ENCODE measurements at regions not wholly inside any gene's neighbourhood (a gene's known extent, or its start where the extent isn't known, plus 50 kb on each side); places are given as distances from the start of the nearest gene placed in this dataset.

DNA sequence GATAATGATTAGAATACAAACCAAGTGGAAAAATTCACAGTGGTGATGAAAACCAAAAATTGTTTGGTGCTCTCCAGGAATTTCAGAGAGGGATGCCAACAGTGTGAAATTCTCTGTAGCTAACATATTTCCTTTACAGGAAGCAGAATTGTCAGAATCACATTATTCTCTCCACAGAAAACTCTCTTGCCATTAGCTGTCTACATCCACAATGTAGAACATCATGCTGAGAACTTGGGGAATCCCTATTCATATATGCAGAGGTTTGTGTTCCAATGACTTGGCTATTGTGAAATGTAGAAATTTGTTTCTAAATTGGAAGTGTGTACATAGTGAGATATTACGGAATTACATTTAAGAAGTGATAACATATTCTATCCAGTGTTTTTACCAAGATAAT is 142.0 kb downstream of the PCDH7 start:
- H3K27ac ChIP-seq (ENCODE audit: low read depth, low read length), result no peak overlapping the region
- no peaks in the 10 kb centered on the region for H3K36me3 ChIP-seq (ENCODE audit: control insufficient read depth in 2 of 4, insufficient read depth in 4 of 4, low read length in 3 of 4)
- H3K79me2 ChIP-seq (ENCODE audit: control insufficient read depth in 1 of 2, insufficient read depth in 2 of 2, low read length in 2 of 2), result no peaks in the 10 kb centered on the region
- H2BK15ac ChIP-seq (ENCODE audit: low read length), result no peak overlapping the region
- H3K79me1 ChIP-seq (ENCODE audit: low read depth, low read length), result no peaks in the 10 kb centered on the region
- no peaks in the 10 kb centered on the region; the same call in 1 of the 2 replicates for H3K23me2 ChIP-seq (ENCODE audit: low read depth, low read length)
- no peak overlapping the region for H3K23ac ChIP-seq (ENCODE audit: insufficient read length)
- no peak for FAIRE-seq
- no peaks in the 10 kb centered on the region for H3K27me3 ChIP-seq (replicated peaks in 1 of 4; ENCODE audit: control insufficient read depth in 3 of 4, extremely low read depth in 1 of 4, insufficient read depth in 3 of 4, low read length in 3 of 4)
- no peak for DNase-seq (ENCODE audit: low read depth in 1 of 2, low spot score in 2 of 2)
- H2BK5ac ChIP-seq (ENCODE audit: low read depth, low read length), result no peak overlapping the region
- H2AK5ac ChIP-seq (ENCODE audit: low read depth, low read length), result no peak overlapping the region
- no peak overlapping the region for H2AFZ ChIP-seq (ENCODE audit: low read length)
- H3K18ac ChIP-seq (ENCODE audit: extremely low read depth, low read length), result no peak overlapping the region
- H3K4me3 ChIP-seq (ENCODE audit: extremely low read depth in 1 of 4, insufficient read depth in 2 of 4, low read depth in 3 of 4, low read length in 4 of 4), result no peak overlapping the region
- TF ChIP-seq HDAC6 (IDR thresholded peaks at IDR 0.05; ENCODE audit: low read depth, low read length) (no peak), RBBP5 (IDR thresholded peaks at IDR 0.05; ENCODE audit: borderline replicate concordance, low read depth, low read length) (no peak), SRF (IDR thresholded peaks at IDR 0.05; ENCODE audit: low read depth, low read length) (no peak), SP1 (IDR thresholded peaks at IDR 0.05; ENCODE audit: low read depth, low read length) (no peak), SIX5 (IDR thresholded peaks at IDR 0.05; ENCODE audit: low read depth, low read length) (no peak), KDM4A (IDR thresholded peaks at IDR 0.05; ENCODE audit: low read depth, low read length, severe bottlenecking) (no peak), EP300 (IDR thresholded peaks at IDR 0.05; ENCODE audit: borderline replicate concordance in 1 of 2, low read depth in 2 of 2, low read length in 2 of 2) (no peak), PHF8 (conservative IDR thresholded peaks at IDR 0.05; ENCODE audit: low read depth, low read length) (no peak), RXRA (IDR thresholded peaks at IDR 0.05; ENCODE audit: insufficient read depth, low read depth, low read length) (no peak), E2F6 (IDR thresholded peaks at IDR 0.05) (no peak), EGR1 (IDR thresholded peaks at IDR 0.05; ENCODE audit: borderline replicate concordance, low read depth, low read length) (no peak), HDAC2 (IDR thresholded peaks at IDR 0.05; ENCODE audit: borderline replicate concordance in 1 of 2, low read depth in 2 of 2, low read length in 2 of 2) (no peak)
- no peak overlapping the region for H3K56ac ChIP-seq (replicated peaks; ENCODE audit: insufficient read length, low read depth, low read length)
- H2BK120ac ChIP-seq (replicated peaks; ENCODE audit: low read depth, low read length), result no peak overlapping the region
- H4K8ac ChIP-seq (ENCODE audit: extremely low read depth, insufficient read depth, low read length), result no peak overlapping the region
- no peak overlapping the region for H3K4me2 ChIP-seq (ENCODE audit: insufficient read depth in 1 of 2, low read depth in 2 of 2, low read length in 2 of 2)
- no peak overlapping the region for H4K5ac ChIP-seq (ENCODE audit: insufficient read length, low read depth, low read length)
- H4K91ac ChIP-seq (replicated peaks; ENCODE audit: insufficient read length, low read length), result no peak overlapping the region
- H3K14ac ChIP-seq (ENCODE audit: insufficient read length), result no peak overlapping the region
- no peaks in the 10 kb centered on the region for H4K20me1 ChIP-seq (replicated peaks in 1 of 2; ENCODE audit: control insufficient read depth in 1 of 2, insufficient read depth in 2 of 2, low read length in 2 of 2)
- no peak overlapping the region for H3K9ac ChIP-seq (replicated peaks in 1 of 4; ENCODE audit: extremely low read depth in 1 of 4, low read depth in 3 of 4, low read length in 3 of 4)
- no peak overlapping the region for H2BK20ac ChIP-seq (ENCODE audit: low read length)
- CTCF ChIA-PET (ENCODE audit: partially characterized antibody), result no interaction called here
- 91% methylated on average over 1 of the region's 1 CpG; no CpG with 5 or more reads in 1 of the 2 experiments for WGBS, 2 experiments (ENCODE audit: extremely low coverage in 1 of 2, insufficient coverage in 1 of 2, insufficient read length in 1 of 2, insufficient replicate concordance in 2 of 2, low coverage in 1 of 2, low lambda C conversion rate in 2 of 2, missing lambda C conversion rate in 1 of 2)
- H3K4ac ChIP-seq (replicated peaks; ENCODE audit: insufficient read length, low read depth, low read length), result no peak overlapping the region
- POLR2A ChIA-PET (ENCODE audit: partially characterized antibody), result no interaction called here
- no peaks in the 10 kb centered on the region for H3K9me3 ChIP-seq (ENCODE audit: insufficient read depth in 2 of 2, low read depth in 1 of 2, low read length in 1 of 2)
- no peak overlapping the region for H2BK12ac ChIP-seq (ENCODE audit: low read depth, low read length)
- H3K4me1 ChIP-seq (replicated peaks in 1 of 4; ENCODE audit: control insufficient read depth in 3 of 4, insufficient read depth in 4 of 4, low read length in 3 of 4), result peaks cover 0 to 2% (median 0%) of the 10 kb centered on the region in 4 experiments; a peak in 1 of 7 replicates
